Left cardiac atrium (tissue), 4 donors: ENCODE measurements at regions not wholly inside any gene's neighbourhood (a gene's known extent, or its start where the extent isn't known, plus 50 kb on each side); places are given as distances from the start of the nearest gene placed in this dataset.

Source experiments
- ATAC-seq, 2 donors: fragments of 200-7000 bp; cut with Tn5 transposase; one replicate each; pipeline ENCODE4 v1.9.1; 2020; ENCODE audit warnings: mild to moderate bottlenecking in 2 of 2, moderate library complexity in 2 of 2
- DNase-seq: peaks from one replicate; pipeline ENCODE4 v3.0.0-alpha.2; 2020
- intact Hi-C, 2 donors: fragments of 100-400 bp; cut with DNase I; formaldehyde crosslinking; loops; one replicate each; pipeline versions ENCODE4 v1.14.1 to v1.15.1; 2022 to 2023
- donor health status: DM: no; HTN: yes; CAD: no.
- donor health status: DM: no; HTN: yes; CAD: no; lungs with severe emphysema.
- donor health status: DM: yes; HTN: yes; CAD: no.
- donor health status: Dilated cardiomyopathy.

- DNase-seq, result no peak
- intact Hi-C loops, result no loop called here
These were observed 70.6 kb upstream of the ZC3H12C start for GRCh38 chr11:110022548-110022947.

GRCh38 chr11:110023711-110024110 lies 69.5 kb upstream of the ZC3H12C start:
- intact Hi-C loops, result no loop called here
- no peak for DNase-seq
- ATAC-seq, result no peak

More at GRCh38 chr11:110022548-110022947, 70.6 kb upstream of the ZC3H12C start:
- no peak for ATAC-seq

- ATAC-seq (peak in 1 of 2 donors; percentile 40), DNase-seq (no peak)
- intact Hi-C loops, result no loop called here
These were observed 66.2 kb upstream of the ZC3H12C start for GRCh38 chr11:110026858-110027626.

GRCh38 chr11:110027627-110028371 lies 65.4 kb upstream of the ZC3H12C start:
- no peak for DNase-seq
- ATAC-seq, result no peak
- intact Hi-C loops, result no loop called here

GRCh38 chr11:110028921-110029320 lies 64.3 kb upstream of the ZC3H12C start:
- no peak for ATAC-seq
- intact Hi-C loops, result no loop called here
- no peak for DNase-seq

- intact Hi-C loops, result no loop called here
- DNase-seq, result no peak
- no peak for ATAC-seq
These were observed 63.5 kb upstream of the ZC3H12C start for GRCh38 chr11:110029714-110030113.

- DNase-seq (no peak), ATAC-seq (no peak)
- intact Hi-C loops, result no loop called here
These were observed 62.0 kb upstream of the ZC3H12C start for GRCh38 chr11:110031171-110031570.

- no peak for ATAC-seq
These were observed 60.9 kb upstream of the ZC3H12C start for GRCh38 chr11:110032259-110032658.

GRCh38 chr11:110032957-110033570 lies 60.1 kb upstream of the ZC3H12C start:
- no peak for ATAC-seq
- intact Hi-C loops, result no loop called here
- no peak for DNase-seq

More at GRCh38 chr11:110032259-110032658, 60.9 kb upstream of the ZC3H12C start:
- intact Hi-C loops, result no loop called here
- DNase-seq, result no peak

GRCh38 chr11:110034806-110035205 lies 58.4 kb upstream of the ZC3H12C start:
- ATAC-seq (no peak), DNase-seq (no peak)
- intact Hi-C loops, result no loop called here

- ATAC-seq (no peak), DNase-seq (no peak)
- intact Hi-C loops, result no loop called here
These were observed 57.8 kb upstream of the ZC3H12C start for GRCh38 chr11:110035357-110035756.

- ATAC-seq, result no peak
- intact Hi-C loops, result no loop called here
- no peak for DNase-seq
These were observed 55.0 kb upstream of the ZC3H12C start for GRCh38 chr11:110038201-110038600.
